ENCODE measurements at regions not wholly inside any gene's neighbourhood (a gene's known extent, or its start where the extent isn't known, plus 50 kb on each side); places are given as distances from the start of the nearest gene placed in this dataset.

DNA sequence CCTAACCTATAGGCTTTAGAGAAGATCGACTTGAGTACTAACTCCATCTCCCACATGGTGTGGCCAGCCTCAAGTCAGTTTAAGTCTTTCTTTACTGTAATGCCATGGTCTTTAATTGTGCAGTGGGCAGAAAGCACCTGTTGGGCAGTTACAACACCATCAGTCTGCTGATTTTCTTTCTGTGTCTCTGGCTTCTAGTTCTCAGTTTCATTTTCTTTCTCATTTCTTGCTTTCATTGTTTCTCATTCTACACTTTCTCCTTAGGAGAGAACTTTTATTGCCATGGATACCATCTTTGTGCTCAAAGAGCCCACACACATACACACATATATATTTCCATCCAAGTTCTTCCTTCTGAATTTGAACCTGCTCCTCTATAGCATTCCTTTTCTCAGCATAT is 96.1 kb upstream of the SLC16A7 start:
- TF ChIP-seq, protein P1, sequence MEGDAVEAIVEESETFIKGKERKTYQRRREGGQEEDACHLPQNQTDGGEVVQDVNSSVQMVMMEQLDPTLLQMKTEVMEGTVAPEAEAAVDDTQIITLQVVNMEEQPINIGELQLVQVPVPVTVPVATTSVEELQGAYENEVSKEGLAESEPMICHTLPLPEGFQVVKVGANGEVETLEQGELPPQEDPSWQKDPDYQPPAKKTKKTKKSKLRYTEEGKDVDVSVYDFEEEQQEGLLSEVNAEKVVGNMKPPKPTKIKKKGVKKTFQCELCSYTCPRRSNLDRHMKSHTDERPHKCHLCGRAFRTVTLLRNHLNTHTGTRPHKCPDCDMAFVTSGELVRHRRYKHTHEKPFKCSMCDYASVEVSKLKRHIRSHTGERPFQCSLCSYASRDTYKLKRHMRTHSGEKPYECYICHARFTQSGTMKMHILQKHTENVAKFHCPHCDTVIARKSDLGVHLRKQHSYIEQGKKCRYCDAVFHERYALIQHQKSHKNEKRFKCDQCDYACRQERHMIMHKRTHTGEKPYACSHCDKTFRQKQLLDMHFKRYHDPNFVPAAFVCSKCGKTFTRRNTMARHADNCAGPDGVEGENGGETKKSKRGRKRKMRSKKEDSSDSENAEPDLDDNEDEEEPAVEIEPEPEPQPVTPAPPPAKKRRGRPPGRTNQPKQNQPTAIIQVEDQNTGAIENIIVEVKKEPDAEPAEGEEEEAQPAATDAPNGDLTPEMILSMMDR (conservative IDR thresholded peaks at IDR 0.05), result no peak
- no peak for TF ChIP-seq EZH2 (IDR thresholded peaks at IDR 0.05; ENCODE audit: low read depth)
